ENCODE measurements at regions not wholly inside any gene's neighbourhood (a gene's known extent, or its start where the extent isn't known, plus 50 kb on each side); places are given as distances from the start of the nearest gene placed in this dataset.

DNA sequence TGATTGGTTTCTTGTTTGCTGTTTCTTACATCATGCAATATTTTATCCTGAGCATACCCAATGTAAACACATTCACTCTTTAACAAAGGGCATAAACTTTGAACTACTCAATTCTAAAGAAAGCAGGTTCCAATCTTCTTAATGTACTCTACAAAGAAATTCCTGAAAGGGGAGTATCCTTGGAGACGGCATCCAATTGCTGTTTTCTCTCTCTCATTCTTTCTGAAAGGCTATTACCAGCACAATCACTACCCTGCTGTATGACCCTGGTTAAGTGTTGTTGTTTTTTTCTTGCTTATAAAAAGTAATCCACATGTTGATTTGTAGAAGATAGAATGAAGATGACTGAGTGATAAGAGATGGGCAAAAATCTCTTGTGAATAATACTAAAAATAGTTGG, 176.0 kb downstream of the ZNF365 start:
- no peak for DNase-seq (ENCODE audit: low spot score)

DNA sequence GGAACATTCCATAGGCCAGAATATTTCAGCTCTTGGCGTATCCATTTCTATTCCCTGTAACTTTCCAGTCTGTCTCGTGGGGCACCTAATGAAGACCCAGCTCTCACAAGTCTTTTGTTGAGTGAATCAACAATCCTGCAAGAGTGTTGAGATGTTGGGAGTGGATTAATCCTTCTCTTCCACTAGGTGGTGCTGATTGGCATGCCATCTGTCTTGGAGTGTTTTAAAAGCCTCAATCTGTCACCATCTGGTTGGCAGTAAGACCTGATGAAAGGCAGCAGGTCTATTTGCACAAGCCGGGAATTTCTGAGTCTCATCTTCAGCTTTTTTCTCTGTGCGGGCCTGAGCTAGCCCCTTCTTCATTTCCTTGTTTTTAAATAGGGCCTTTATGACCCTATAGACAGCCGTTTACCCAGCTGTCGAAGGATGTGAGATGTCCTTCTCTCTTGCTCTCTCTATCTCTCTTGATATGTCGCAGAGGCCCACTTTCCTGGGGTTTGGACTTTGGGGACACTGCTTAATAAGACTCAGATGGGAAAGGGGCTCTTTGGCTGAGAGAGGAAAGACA, 180.5 kb downstream of the ZNF365 start:
- peak; percentile 62 for DNase-seq (ENCODE audit: low spot score)

DNA sequence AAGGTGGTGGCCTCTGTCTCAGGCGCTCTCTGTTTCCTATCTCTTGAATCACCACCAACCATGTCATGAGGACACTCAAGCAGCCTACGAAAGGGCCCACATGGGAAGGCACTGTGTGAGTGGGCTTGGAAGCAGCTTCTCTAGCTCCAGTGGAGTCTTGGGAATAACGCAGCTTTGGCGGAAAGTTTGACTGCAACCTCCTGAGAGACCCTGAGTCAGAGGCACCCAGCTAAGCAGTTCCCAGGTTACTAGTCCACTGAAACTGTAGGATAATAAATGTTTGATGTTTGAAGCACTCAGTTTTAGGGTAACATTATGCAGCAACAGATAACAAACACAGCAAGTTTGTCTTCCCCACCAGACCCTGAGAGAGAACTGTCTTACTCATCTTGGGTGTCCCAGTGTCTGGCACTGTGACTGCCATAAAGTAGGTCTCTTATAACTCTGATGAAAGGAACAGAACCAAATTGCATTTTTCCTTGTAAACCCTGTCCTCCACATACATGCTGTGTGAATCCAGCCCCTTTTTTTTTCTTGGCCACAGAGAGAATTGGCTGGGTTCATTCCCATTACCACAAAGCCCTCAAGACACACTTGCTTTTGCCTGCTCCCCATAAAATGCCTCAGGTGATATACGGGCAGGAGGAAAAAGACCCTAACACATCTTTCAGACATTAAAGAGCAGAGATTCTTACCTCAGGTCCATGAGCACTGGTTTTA, 185.5 kb downstream of the ZNF365 start:
- no peak for DNase-seq (ENCODE audit: low spot score)

DNA sequence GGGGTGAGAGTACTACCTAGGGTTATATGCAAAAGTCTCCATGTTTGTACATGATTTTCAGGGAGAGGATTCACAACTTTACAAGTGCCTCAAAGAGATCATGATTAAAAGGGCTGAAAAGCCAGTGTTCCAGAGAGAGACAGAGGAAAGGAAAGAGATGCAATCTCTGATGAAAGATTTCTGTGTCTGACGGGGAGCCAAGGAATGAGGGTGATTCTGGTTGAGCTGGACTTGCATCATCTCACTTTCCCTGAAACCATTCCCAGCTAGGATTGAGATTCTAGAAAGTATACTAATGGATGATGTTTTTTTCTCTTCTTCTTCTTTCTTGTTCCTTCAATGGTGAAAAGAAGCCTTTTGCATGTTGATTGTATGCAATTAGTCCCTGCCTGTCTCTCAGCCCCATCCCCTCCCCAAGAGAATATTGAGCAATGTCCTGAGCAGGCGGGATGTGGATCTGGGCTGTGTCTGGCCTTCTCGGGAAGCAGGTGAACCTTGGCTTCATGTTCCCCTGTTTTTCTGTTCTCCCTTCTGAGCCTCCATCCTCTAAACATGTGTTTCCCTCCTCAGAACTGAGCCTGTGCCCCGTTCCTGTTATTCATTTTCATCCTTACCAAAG, 186.1 kb downstream of the ZNF365 start:
- DNase-seq (ENCODE audit: low spot score) = peak; percentile 79

DNA sequence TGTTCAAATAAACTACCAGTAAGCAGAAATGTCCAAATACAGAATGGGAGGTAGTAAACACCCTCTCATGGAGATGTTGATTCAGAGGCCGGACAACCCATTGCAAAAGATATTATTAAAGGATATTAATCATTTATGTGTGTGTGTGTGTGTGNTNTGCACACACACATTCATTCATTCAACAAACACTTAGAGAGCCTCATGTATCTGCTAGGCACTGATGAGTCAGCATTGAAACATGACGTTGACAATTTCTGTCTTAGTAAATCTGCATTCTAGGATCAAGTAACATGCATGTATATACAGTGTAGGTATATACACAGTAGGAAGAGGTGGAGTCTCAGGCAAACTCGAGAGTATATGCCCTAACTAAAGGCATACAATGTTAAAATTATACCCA, 187.0 kb downstream of the ZNF365 start:
- DNase-seq (ENCODE audit: low spot score) = no peak

DNA sequence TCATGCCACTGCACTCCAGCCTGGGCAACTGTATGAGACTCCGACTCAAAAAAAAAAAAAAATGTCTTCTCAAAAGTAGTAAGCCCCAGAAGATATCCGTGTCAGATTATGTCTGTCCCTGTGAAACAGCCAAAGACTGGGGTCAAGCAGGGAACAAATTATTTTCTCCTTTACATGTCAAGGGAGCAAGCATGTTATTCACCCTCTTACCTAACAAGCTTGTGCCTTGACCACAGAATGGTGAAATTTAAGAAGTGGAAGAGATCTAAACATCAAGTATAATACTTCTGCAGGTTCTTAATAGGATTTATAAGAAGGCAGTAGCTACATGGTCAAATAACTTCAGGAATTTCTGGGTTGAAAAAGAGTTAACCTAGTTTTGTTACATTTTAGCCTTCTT, 187.9 kb downstream of the ZNF365 start:
- DNase-seq (ENCODE audit: low spot score) = no peak

DNA sequence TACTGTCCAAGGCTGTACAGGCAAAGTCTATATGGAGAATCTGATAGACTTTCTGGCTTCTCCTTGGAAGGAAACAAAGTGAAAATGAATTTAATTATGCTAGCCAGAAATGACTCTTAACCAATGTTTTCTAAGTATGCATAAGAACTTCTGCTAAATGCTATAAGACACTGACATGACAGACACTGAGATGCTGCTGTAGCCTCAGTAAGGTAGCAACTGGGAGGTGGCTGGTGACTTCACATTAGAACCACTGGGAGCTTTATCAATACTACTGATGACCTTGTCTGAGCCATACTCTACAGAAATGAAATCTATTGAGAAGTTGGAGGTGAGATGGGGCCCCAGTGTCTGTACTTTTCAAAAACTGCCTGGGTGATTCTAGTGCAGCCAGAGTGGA, 188.6 kb downstream of the ZNF365 start:
- DNase-seq (ENCODE audit: low spot score) = no peak

DNA sequence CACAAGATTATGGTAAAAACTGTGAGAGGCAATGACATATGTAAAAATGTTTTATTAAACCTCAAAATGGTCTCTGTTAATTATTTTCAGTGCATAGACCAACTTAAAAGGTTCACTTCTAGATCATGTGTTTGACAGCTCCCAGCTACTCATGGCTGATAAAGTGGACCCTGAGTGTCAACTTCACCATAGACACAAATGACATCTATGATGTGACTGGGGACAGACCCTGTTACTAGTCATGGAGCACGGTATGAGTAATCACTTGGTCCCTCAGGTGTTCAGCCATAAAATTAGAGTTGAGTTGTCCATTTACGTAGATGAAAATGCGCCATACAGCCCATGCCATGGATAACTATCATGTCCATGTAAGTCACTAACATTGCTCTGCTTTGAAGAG, 199.8 kb downstream of the ZNF365 start:
- DNase-seq (ENCODE audit: low spot score) = no peak

DNA sequence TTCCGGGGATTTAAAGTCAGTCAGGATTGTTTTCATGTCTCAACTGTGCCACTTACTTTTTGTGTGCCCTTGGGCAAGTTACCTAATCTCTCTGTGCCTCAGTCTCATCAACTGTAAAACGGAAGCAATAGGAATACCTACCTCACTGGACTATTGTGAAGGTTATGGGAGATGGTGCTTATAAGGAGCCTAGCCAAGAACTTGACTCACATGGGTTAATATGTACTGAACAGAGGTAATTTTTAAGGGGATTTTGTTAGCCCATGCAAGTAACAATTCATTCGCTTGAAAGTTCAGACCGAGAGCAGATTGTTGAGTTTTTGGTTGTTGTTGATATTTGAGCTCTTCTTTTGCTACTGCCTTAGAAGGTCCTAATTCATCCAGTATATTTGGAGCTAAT, 202.9 kb downstream of the ZNF365 start:
- no peak for DNase-seq (ENCODE audit: low spot score)

DNA sequence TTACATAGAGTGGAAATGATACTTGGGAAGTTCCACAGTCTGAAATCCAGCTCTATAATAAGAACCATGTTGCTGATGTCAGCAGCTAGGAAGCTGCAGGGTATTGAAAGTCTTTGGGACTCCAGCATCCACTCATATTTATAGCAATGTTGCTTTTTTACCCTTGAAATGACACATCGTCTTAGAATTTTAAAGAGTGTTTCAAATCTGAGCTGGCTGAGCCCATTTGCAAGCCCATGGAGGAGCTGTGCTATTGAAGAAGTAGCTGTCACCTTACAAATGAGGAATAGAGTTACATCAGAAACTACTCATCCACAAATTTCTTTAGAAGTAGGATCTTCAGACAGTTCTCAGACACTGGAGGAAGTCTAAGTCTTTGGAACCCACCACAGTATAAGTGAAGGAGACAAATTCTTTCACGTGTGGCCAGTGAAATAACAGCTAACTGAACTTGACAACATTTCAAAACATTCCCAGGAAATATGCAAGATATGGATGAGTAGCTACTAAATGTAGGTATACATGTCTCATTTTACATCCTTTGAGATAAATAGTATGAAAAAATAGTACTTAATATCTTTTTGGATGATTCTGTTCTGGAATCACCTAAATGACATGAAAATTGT, 203.6 kb downstream of the ZNF365 start:
- peak; percentile 60 for DNase-seq (ENCODE audit: low spot score)

DNA sequence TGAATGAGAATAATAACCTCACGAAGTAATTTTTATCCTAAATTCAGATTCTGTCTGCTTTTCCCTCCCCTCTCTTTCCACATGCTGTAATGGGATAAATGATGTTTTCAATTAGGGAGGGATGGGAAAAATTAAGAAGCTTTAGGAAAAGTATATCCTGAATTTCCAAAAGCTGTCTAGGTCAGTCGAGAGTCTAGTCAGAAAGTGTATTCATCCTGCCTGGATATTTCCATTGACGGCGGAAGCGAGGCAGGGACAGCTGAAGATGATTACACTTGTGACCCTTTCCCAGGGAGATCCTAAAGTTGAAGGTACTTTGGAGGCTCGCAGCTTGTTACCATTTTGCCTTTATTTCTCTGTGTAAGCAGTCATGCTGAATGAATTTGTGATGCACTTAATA, 204.1 kb downstream of the ZNF365 start:
- DNase-seq (ENCODE audit: low spot score) = no peak

DNA sequence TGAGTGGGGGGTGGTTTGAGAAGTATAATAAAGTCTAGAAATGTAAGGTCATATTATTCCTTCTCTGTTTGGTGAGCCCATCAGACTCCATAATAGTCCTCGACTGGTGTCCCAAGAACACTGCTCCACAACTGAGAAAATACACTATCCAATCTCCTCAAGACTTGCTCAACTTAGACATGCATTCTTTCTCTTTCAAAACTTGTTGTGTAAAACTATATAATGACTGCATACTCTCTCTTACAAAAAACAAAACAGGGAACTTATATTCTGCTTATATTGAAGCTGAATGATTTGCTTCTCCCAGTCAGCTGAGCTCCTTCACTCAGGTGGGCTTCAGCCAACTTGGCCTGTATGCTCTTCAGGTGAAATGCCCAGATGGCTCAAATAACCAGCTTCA, 204.7 kb downstream of the ZNF365 start:
- no peak for DNase-seq (ENCODE audit: low spot score)

DNA sequence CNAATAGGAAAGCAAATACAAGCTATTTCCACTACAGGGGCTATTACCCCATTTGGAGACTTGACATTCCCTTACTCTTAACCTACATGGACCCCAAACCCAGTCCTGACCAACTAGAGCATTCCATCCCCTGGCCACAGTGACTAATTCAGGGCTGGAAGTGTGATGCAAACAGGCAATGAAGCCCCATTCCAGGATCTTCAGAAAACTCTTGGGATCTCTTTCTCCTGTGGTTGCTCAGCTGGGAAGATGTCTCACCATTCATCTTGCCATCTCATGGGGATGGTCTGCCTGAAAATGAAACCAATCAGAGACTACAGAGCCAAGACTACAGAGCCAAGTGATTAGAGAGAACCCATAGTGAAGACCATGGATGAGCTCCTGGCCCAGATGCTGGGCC, 206.2 kb downstream of the ZNF365 start:
- no peak for DNase-seq (ENCODE audit: low spot score)

DNA sequence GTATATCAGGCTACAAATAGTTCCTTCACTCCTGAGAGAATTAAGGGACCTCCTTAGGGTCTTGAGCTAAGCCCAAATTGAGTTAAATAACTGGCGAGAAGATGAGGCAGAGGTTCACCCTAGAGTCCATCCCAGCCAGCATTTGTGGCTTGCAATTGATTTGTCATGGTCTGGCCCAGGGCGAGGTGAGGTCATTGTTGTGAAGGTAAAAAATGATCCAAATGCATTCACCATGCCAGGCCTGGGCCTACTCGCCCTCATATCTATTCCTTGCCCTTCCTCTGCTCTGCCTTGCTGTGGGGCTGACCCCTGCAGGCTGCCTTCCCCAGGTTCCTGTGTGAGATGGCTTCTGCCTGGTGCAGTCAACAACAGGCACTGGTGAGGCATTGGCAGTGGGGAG, 207.2 kb downstream of the ZNF365 start:
- no peak for DNase-seq (ENCODE audit: low spot score)

DNA sequence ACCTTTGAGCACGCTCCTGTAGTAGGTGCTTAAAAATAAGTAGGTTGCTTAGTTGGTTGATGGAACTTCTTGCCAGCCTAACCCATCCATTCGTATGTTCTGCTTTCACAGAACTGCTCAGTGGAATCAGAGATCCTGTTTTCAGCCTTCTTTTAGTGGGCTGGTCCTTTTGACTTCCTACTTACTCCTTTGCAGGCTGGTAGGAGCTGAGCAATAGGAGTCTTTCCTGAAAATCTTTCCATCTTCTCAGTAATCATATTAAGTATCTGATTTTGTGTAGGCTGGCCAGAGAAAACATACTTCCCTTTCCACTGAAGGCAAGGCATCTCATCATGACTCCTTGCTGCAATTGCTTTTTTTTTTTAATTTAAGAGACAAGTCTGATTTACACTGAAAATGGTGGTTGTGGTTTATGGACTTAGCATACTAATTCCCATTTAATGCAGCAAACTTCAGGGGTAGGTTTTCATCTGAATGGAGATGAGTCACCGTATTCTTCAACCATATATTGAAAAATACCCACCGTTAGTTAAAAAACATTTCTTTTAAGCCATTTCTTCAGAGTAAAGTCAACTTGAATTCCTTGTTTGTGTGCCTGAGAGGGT, 208.0 kb downstream of the ZNF365 start:
- no peak for DNase-seq (ENCODE audit: low spot score)

DNA sequence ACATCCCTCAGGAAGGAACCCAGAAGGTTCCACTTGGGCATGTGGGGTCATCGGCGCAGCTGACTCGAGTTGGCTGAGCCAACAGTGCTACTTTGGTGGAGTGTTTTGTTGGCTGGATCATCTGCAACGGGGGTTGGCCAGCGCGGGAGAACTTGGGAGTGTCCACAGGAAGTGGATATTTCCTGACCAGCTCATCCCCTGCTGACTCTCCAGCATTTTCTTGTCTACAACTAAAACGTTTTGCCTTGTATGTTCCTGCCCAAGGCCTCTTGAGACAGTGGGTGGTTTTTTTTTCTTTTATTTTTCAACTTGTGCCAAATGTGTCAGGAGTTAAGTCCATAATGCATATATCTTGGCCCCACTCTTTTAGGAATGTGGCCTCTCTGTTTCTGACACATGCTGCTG, 208.6 kb downstream of the ZNF365 start:
- DNase-seq (ENCODE audit: low spot score) = peak; percentile 91

DNA sequence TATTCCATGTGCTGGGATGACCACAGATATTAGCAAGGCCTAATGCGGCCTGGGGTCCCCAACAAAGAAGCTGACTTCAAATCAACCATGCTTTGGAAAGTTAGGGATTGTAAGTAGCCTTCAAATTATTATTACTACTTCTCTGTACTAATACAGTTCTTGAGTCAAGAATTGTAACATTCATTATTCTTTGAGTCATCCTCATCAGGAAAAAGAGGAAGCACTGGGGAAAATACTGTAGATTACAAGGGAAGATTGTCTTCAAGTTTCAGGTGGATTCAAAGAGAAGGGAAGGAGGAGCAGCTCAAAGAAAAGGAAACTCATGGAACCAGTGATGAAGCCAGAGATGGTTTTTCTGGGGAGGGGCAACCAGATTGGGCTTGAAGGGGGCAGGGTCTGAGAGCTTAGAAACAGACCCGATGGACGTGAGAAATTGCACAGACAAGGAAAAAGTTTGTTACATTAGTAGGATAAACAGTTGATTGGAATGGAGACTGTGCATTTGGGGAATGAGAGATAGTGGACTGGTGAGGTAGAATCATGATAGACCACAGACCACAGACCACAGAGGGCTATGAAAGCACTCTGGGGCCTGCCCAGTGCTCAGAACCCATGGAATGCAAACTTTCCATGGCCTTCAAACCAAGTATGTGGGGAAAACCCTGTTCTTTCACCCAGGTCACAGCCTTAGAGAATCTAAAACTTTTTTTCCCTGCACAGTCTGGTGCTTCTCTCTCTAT, 209.9 kb downstream of the ZNF365 start:
- DNase-seq (ENCODE audit: low spot score) = peak; percentile 85

DNA sequence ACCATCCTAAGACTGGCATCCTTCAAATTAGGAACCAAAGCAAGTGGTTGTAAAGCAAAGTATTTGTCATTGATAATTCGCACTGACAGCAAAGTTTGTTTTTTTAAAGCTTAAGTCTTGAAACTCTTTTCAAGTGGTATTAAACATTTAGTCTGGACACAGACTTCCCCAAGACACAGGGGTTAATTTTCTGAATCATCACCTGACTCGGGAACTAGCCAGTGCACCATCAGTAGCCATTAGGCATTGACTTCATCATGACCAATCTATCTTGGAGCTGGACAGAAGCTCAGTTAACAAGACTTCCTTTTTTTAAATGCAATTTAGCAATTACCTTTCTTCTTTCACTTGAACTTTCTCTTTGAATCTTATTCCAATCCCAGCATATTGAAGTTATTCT, 210.6 kb downstream of the ZNF365 start:
- no peak for DNase-seq (ENCODE audit: low spot score)

DNA sequence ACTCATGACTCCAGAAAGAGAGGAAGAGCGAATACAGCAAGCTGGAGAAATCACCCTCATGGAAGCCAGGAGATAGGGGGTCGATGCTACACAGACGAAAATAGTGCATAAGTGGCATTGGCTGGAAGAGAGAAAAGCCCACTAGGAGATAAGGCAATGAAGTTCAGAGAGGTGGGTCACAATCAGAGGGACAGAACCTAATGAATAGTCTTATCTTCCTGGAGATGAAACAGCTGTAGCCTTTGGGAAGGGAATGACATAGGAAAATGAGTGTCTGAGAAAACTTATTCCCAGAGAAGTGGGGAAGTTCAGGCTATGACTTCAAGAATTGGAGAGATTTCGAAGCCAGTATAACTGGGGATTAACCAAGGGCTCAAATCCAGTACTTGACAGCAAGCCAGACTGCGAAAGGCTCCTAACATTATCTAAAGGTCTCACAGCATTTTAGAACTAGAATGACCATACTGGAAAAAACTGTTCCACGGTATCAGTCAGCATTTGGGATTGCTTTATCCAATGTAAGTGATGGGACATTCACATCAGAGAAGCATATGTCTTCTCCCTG, 211.1 kb downstream of the ZNF365 start:
- no peak for DNase-seq (ENCODE audit: low spot score)

DNA sequence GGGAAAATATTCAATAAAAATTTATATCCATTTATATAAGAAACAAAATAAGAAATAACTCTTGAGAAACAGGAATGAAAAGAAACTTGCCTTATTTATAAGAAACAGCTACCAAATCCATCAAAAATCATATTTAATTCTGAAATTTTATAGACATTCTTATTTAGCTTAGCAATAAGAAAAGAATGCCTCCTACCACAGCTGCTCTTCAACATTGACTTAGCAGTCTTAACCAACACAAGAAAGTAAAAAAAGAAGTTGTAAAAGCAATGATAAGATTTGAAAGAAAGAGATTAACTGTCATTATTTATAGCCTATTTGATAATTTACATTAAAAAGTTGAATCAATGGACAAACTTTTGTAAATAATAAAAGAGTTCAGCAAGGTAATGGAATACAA, 212.8 kb downstream of the ZNF365 start:
- DNase-seq (ENCODE audit: low spot score) = no peak

DNA sequence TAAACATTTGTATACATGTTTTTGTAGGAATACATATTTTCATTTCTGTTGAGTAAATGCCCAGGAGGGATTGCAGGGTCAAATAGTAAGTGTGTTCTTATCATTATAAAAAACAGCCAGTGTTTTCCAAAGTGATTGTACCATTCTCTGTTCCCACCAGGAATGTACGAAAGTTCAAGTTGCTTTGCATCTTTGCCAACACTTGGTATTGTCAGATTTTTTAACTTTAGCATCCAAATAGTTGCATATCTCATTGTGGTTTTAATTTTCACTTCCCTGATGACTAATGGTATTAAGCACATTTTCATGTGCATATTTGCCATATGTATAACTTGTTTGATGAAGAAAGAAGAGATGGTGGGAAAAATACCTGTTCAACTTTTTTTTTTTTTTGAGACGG, 213.9 kb downstream of the ZNF365 start:
- no peak for DNase-seq (ENCODE audit: low spot score)

DNA sequence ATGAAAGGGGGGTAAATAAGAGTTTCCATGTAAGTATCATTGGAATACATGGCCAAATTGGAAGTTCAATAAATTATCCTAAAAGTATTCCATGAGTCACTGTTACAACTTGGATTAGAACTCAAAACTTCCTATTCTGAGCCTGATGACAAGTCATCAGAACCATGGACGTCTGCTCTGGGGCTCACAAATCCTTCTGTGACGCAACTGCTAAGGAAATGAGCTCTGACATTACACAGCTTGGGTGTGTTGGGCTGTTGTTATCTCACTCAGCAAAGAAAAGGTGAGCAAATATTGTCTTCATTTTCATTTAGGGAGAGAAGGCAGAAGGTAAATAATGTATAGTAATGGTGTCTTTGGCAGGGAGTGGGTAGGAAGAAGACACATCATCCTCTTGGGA, 214.8 kb upstream of the ADO start:
- DNase-seq (ENCODE audit: low spot score) = no peak
